ENCODE measurements at regions not wholly inside any gene's neighbourhood (a gene's known extent, or its start where the extent isn't known, plus 50 kb on each side); places are given as distances from the start of the nearest gene placed in this dataset.

GRCh38 chr3:22594990-22595389 lies 608.1 kb upstream of the UBE2E2 start:
- no peak for DNase-seq (ENCODE audit: low spot score)

GRCh38 chr3:22606461-22606860 lies 596.7 kb upstream of the UBE2E2 start:
- DNase-seq (ENCODE audit: low spot score) = no peak

- no peak for DNase-seq (ENCODE audit: low spot score)
These were observed 596.2 kb upstream of the UBE2E2 start for GRCh38 chr3:22606938-22607337.

GRCh38 chr3:22608093-22608492 lies 595.0 kb upstream of the UBE2E2 start:
- DNase-seq (ENCODE audit: low spot score) = no peak

GRCh38 chr3:22608721-22609120 lies 594.4 kb upstream of the UBE2E2 start:
- no peak for DNase-seq (ENCODE audit: low spot score)

- DNase-seq (ENCODE audit: low spot score) = no peak
These were observed 594.0 kb upstream of the UBE2E2 start for GRCh38 chr3:22609139-22609538.

- DNase-seq (ENCODE audit: low spot score) = no peak
These were observed 590.2 kb upstream of the UBE2E2 start for GRCh38 chr3:22612927-22613326.

- no peak for DNase-seq (ENCODE audit: low spot score)
These were observed 587.3 kb upstream of the UBE2E2 start for GRCh38 chr3:22615790-22616189.

GRCh38 chr3:22617372-22617771 lies 585.8 kb upstream of the UBE2E2 start:
- DNase-seq (ENCODE audit: low spot score) = no peak

GRCh38 chr3:22620498-22620897 lies 582.6 kb upstream of the UBE2E2 start:
- no peak for DNase-seq (ENCODE audit: low spot score)

GRCh38 chr3:22621205-22621809 lies 581.8 kb upstream of the UBE2E2 start:
- no peak for DNase-seq (ENCODE audit: low spot score)

- no peak for DNase-seq (ENCODE audit: low spot score)
These were observed 575.1 kb upstream of the UBE2E2 start for GRCh38 chr3:22627993-22628499.

GRCh38 chr3:22632536-22632935 lies 570.6 kb upstream of the UBE2E2 start:
- DNase-seq (ENCODE audit: low spot score) = no peak

- no peak for DNase-seq (ENCODE audit: low spot score)
These were observed 568.7 kb upstream of the UBE2E2 start for GRCh38 chr3:22634433-22634832.

GRCh38 chr3:22659651-22660475 lies 543.3 kb upstream of the UBE2E2 start:
- DNase-seq (ENCODE audit: low spot score) = no peak

- no peak for DNase-seq (ENCODE audit: low spot score)
These were observed 542.5 kb upstream of the UBE2E2 start for GRCh38 chr3:22660606-22661005.

GRCh38 chr3:22661121-22661700 lies 541.9 kb upstream of the UBE2E2 start:
- no peak for DNase-seq (ENCODE audit: low spot score)

GRCh38 chr3:22665528-22665927 lies 537.6 kb upstream of the UBE2E2 start:
- DNase-seq (ENCODE audit: low spot score) = no peak

GRCh38 chr3:22666736-22667135 lies 536.4 kb upstream of the UBE2E2 start:
- DNase-seq (ENCODE audit: low spot score) = no peak

- DNase-seq (ENCODE audit: low spot score) = no peak
These were observed 531.3 kb upstream of the UBE2E2 start for GRCh38 chr3:22671848-22672247.

GRCh38 chr3:22684739-22685138 lies 518.4 kb upstream of the UBE2E2 start:
- no peak for DNase-seq (ENCODE audit: low spot score)

GRCh38 chr3:22685597-22685996 lies 517.5 kb upstream of the UBE2E2 start:
- DNase-seq (ENCODE audit: low spot score) = no peak

- DNase-seq (ENCODE audit: low spot score) = no peak
These were observed 511.7 kb upstream of the UBE2E2 start for GRCh38 chr3:22691407-22691806.

Measured in left forelimb (tissue), 1 donor.